ENCODE measurements at regions not wholly inside any gene's neighbourhood (a gene's known extent, or its start where the extent isn't known, plus 50 kb on each side); places are given as distances from the start of the nearest gene placed in this dataset.
"Not testable (repeated sequence)": the region's sequence is repeated elsewhere in the genome, so short reads cannot be mapped to it uniquely, and the experiment has no call there.

DNA sequence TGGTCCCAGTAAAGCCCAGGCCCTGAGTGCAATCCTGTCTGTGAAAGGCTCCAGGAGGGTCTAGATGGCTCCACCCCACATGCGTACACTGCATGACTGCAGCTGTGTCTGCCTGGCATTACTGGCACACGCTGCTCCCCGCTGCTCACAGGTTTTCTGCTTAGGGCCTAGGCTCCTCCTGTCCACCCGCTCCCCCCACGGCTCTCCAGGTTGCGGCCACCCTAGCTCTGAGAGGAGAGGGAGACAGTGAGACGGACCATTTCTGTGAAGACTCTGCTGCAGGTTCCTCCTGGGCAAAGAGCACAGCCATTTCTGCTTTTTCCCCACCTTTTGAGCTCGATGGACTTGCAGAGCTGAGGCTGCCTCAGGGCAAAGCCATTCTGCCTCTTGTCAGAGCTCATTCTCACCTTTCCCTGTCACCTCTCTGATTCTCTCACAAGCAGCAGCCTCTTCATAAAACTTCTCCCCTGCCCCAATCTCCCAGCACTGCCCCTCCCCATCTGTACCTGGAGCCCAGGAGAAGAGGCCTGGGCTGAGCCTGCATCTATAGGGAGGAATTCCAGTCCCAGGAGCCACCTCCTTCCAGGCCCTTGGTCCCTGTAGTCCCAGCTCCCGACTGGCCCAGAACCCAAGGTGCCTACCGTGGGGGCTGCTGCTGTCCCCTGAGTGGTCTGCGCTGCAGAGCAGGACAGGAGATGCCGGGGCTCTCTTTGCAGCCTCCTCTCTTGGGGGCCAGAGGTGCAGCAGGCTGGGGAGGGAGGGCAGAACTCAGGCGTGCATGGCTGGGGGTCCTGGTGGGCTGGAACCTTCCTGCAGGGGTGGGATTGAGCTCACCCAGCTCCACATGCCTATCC, 433.7 kb upstream of the B3GAT1 start:
- DNase-seq (ENCODE audit: low read depth in 2 of 2) = no peak

DNA sequence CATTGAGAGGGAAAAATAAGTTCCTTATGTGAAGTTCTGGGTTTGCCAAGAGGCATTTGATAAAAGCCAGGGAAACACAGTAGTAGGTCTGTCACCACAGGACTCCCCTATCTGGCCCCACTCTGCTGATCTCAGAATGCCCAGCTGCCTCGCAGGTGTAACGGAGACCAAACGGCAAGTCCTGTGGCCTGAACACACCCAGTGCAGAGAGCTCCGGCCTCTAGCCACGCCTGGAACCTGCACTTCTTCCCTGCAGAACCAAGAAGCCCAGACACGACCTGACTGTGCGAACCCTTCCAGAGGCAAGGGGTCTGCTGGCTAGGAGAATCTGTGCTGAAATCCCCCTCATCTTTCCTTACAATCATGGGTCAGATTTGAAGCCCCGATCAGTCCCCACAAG, 432.8 kb upstream of the B3GAT1 start:
- DNase-seq (ENCODE audit: low read depth in 2 of 2) = no peak

DNA sequence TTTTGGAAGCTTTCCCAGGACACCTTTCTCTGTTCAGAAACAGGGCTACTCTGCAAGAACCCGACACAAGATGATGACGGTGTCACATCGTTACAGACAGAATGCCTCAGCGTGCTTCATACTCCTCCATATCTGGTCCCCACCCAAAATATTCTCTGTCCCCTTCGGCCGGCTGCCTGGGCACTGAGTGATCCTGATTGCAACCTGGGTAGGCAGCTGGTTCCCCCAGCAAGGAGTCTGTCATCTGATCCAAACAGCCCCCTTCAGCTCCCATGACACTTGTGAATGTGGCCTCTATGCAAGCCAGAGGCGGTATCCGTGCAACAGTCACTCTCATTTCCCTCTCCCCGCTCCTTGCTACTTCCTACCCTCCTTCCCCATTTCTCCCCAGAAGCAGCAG, 431.7 kb upstream of the B3GAT1 start:
- DNase-seq (ENCODE audit: low read depth in 2 of 2) = no peak

GRCh38 chr11:134843020-134843419, 431.0 kb upstream of the B3GAT1 start:
- no peak for DNase-seq (ENCODE audit: low read depth in 2 of 2)

DNA sequence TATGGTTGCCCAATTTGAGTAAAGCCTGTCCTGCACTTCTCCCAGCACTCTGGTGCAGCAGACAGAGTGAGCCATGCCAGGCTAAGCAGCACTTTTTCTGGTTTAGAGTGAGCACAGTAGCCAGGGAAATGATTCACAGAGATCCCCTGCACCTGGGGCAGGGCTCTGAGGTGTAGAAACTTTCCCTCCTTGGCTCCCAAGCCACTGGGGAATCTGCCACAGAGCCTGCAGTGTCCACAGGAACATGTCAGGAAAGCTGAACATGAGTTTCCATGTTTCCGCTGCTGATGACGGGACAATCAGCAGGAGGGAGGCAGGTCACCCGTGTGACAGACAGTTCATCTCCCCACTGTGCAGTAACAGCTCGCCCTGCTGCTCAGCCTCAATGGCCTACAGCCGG, 429.9 kb upstream of the B3GAT1 start:
- no peak for DNase-seq (ENCODE audit: low read depth in 2 of 2)

- no peak for DNase-seq (ENCODE audit: low read depth in 2 of 2)
These were observed 429.4 kb upstream of the B3GAT1 start for GRCh38 chr11:134841411-134841810.

DNA sequence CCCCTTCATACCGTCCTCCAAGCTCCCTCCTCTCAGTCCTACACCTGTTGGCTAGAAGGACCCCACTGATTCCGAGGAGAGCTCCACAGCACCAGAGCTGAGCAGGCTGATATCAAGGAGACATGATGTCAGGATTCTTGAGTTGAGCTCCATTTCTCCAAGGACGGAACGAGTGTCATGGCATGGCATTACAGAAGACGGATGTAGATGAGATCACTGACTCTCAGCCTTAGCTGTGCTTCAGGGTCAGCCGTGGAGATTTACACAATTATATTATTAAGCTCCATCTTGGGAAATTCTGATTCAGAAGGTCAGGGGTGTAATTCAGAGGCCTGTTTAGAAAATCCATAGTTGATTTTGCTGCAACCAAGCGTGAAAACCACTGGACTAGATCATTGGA, 428.9 kb upstream of the B3GAT1 start:
- no peak for DNase-seq (ENCODE audit: low read depth in 2 of 2)

- DNase-seq (ENCODE audit: low read depth in 2 of 2) = not testable (repeated sequence)
These were observed 428.1 kb upstream of the B3GAT1 start for GRCh38 chr11:134840165-134840564.

DNA sequence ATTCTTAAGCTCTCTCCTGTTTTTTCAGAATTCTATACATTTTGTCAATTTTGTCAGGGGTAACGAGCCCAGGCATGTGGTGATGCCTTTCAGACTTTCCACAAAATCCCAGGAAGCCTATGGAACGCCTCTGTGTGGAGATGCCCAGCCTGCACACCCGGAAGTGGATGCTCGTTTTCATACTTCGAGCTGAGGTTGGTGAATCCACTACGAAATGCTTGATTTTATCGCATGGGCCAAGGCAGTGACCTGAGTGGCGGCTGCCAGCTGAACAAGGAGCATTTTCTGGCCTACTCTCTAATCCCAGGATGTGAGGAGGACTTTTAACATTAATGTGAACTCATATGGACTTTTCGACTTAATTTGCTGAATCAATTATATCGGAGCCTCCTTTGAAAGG, 426.7 kb upstream of the B3GAT1 start:
- DNase-seq (ENCODE audit: low read depth in 2 of 2) = no peak

GRCh38 chr11:134837887-134838232, 425.8 kb upstream of the B3GAT1 start:
- no peak for DNase-seq (ENCODE audit: low read depth in 2 of 2)

- no peak for DNase-seq (ENCODE audit: low read depth in 2 of 2)
These were observed 425.3 kb upstream of the B3GAT1 start for GRCh38 chr11:134837166-134837886.

DNA sequence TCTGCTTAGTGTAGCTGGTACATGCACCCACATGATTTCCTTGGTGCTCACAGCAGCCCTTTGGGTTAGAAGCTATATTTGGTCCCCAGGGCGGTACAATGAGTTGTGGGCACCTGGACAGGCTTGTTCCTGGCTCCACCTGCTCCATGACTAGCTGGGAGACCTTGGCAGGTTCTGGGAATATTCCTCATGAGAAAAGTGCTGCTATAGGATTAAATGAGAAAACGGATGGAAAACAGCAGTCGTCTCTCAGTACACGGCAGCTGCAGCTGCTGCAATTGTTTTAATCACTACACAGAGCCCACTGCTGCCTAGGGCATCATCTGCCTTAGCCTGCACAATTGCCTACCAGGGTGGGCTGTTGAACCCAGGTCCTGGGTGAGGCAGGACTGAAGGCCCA, 424.5 kb upstream of the B3GAT1 start:
- DNase-seq (ENCODE audit: low read depth in 2 of 2) = no peak

GRCh38 chr11:134835561-134835960, 423.5 kb upstream of the B3GAT1 start:
- no peak for DNase-seq (ENCODE audit: low read depth in 2 of 2)

DNA sequence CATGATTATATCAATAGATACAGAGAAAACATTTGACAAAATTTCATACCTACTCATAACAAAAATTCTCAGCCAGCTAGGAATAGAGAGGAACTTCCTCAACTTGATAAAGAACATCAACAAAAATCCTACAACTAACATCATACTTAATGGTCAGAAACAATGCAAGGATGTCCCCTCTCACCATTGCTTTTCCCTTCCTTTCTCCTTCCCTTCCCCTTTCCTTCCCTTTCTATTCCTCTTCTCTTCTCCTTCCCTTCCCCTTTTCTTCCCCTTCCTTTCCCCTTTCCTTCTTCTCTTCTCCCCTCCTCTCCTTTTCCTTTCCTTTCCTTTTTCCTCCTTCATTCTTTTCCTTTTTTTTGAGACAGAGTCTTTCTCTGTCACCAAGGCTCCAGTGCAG, 418.3 kb upstream of the B3GAT1 start:
- DNase-seq (ENCODE audit: low read depth in 2 of 2) = no peak

GRCh38 chr11:134823970-134824369, 411.9 kb upstream of the B3GAT1 start:
- no peak for DNase-seq (ENCODE audit: low read depth in 2 of 2)

DNA sequence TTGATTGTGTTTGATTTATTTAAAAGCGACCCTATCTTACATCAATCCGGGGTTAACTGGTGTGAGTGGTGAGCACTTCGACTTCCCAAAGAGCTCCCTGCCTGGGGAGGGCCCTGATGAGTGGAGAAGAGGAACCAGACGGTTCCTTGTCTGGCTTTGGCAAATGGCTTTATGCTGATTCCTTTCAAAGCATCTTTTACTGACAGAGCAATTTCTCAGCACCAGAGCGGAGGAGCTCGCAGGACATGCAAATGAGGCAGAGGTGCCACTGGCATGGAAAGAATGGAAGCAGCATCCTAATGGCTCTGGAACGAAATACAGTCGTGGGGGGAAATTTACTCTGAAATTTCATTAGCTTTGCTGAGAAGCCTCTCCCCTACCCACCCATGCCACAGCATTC, 410.9 kb upstream of the B3GAT1 start:
- DNase-seq (ENCODE audit: low read depth in 2 of 2) = no peak

- DNase-seq (ENCODE audit: low read depth in 2 of 2) = no peak
These were observed 409.4 kb upstream of the B3GAT1 start for GRCh38 chr11:134821422-134821821.

- no peak for DNase-seq (ENCODE audit: low read depth in 2 of 2)
These were observed 407.0 kb upstream of the B3GAT1 start for GRCh38 chr11:134819041-134819440.

- no peak for DNase-seq (ENCODE audit: low read depth in 2 of 2)
These were observed 406.5 kb upstream of the B3GAT1 start for GRCh38 chr11:134818516-134818915.

DNA sequence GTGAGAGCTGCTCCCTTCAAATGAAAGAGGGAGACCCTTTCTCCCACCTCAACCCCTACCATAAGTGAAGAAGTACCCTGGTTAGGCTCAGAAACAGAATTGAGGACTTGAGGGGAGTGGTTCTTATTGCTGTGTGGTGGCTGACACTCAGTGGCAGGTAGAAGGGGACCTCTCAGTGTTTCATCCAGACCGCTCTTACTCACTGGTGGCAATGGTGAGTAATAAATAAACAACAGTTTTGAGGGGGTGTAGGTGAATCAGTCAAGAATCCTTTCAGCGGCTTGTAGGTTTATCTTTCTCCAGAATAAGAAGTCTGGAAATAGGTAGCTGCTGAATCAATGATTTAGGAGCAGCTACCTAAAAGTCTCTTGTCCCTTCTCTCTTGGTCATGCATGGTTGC, 403.4 kb upstream of the B3GAT1 start:
- DNase-seq (ENCODE audit: low read depth in 2 of 2) = no peak

- no peak for DNase-seq (ENCODE audit: low read depth in 2 of 2)
These were observed 396.0 kb upstream of the B3GAT1 start for GRCh38 chr11:134807997-134808396.

GRCh38 chr11:134802598-134802997, 390.6 kb upstream of the B3GAT1 start:
- no peak for DNase-seq (ENCODE audit: low read depth in 2 of 2)

- DNase-seq (ENCODE audit: low read depth in 2 of 2) = no peak
These were observed 390.1 kb upstream of the B3GAT1 start for GRCh38 chr11:134802116-134802515.

Data from stimulated activated CD8-positive, alpha-beta memory T cell treated with anti-CD3 and anti-CD28 coated beads, Interleukin-2, amount 100 ng/mL, for 1 hour (primary cell).